ENCODE measurements at regions not wholly inside any gene's neighbourhood (a gene's known extent, or its start where the extent isn't known, plus 50 kb on each side); places are given as distances from the start of the nearest gene placed in this dataset.

- intact Hi-C loops (cut with micrococcal nuclease), result no loop called here
- H3K27me3 ChIP-seq (ENCODE audit: insufficient read depth, low read length), result peaks cover 21% of the 10 kb centered on the region; the same call in 1 of the 2 replicates
- no peak for DNase-seq (ENCODE audit: low read depth, low spot score)
- ATAC-seq, result no peak
- peaks cover 12 to 18% of the 10 kb centered on the region in 2 experiments; a peak in 2 of 4 replicates for H3K9me3 ChIP-seq (ENCODE audit: control insufficient read depth in 1 of 2, insufficient read depth in 1 of 2, low read depth in 1 of 2, low read length in 2 of 2)
- H3K36me3 ChIP-seq (ENCODE audit: control insufficient read depth in 1 of 2, insufficient read depth in 2 of 2, low read length in 2 of 2), result no peaks in the 10 kb centered on the region
- H3K4me3 ChIP-seq (replicated peaks in 1 of 2; ENCODE audit: low read depth in 1 of 2, low read length in 2 of 2), result no peak overlapping the region
- no TSS peak for BruUV-seq (replicated peaks)
- H3K9ac ChIP-seq (ENCODE audit: low read length), result no peak overlapping the region
- H3K79me2 ChIP-seq (ENCODE audit: insufficient read depth, low read length), result no peaks in the 10 kb centered on the region
- RAD21 ChIA-PET (ENCODE audit: low non-redundant PET in 1 of 2, low total read pairs in 2 of 2, uncharacterized antibody in 2 of 2, unreplicated experiment in 2 of 2), result no interaction called here
- no peak overlapping the region for H3K4me2 ChIP-seq (ENCODE audit: low read length)
- no peaks in the 10 kb centered on the region for H4K20me1 ChIP-seq (ENCODE audit: insufficient read depth)
- H3K4me1 ChIP-seq (ENCODE audit: control insufficient read depth in 1 of 2, insufficient read depth in 2 of 2, low read length in 2 of 2), result no peaks in the 10 kb centered on the region
- no peaks in the 10 kb centered on the region for H3K9me2 ChIP-seq (ENCODE audit: insufficient read depth)
- no peak overlapping the region for H3K27ac ChIP-seq (ENCODE audit: low read depth, low read length)
- CTCF ChIA-PET, result no interaction called here
- H2AFZ ChIP-seq (ENCODE audit: low read depth, low read length, poor library complexity, severe bottlenecking), result no peak overlapping the region
- POLR2A ChIA-PET, result no interaction called here
- TF ChIP-seq REST (IDR thresholded peaks at IDR 0.05; ENCODE audit: low read depth) (no peak), EZH2phosphoT487 (IDR thresholded peaks at IDR 0.05; ENCODE audit: borderline replicate concordance) (no peak), SRF (IDR thresholded peaks at IDR 0.05; ENCODE audit: low read depth) (no peak), CBX3 (IDR thresholded peaks at IDR 0.05; ENCODE audit: low read depth) (no peak), EGR1 (IDR thresholded peaks at IDR 0.05; ENCODE audit: low read depth) (no peak)
Observed at GRCh38 chr16:86165479-86165878, 266.5 kb downstream of the IRF8 start.

- no TSS peak for BruUV-seq (replicated peaks)
- H3K36me3 ChIP-seq (ENCODE audit: control insufficient read depth in 1 of 2, insufficient read depth in 2 of 2, low read length in 2 of 2), result no peaks in the 10 kb centered on the region
- RAD21 ChIA-PET (ENCODE audit: low non-redundant PET in 1 of 2, low total read pairs in 2 of 2, uncharacterized antibody in 2 of 2, unreplicated experiment in 2 of 2), result no interaction called here
- CTCF ChIA-PET, result no interaction called here
- no peak overlapping the region for H2AFZ ChIP-seq (ENCODE audit: low read depth, low read length, poor library complexity, severe bottlenecking)
- no peak overlapping the region for H3K9ac ChIP-seq (ENCODE audit: low read length)
- H3K4me1 ChIP-seq (ENCODE audit: control insufficient read depth in 1 of 2, insufficient read depth in 2 of 2, low read length in 2 of 2), result peaks cover 0 to 3% of the 10 kb centered on the region in 2 experiments; a peak in 2 of 4 replicates
- no peak for TF ChIP-seq ZFX (IDR thresholded peaks at IDR 0.05)
- no peak for TF ChIP-seq EZH2phosphoT487 (IDR thresholded peaks at IDR 0.05; ENCODE audit: borderline replicate concordance)
- no peak for TF ChIP-seq POLR2A (IDR thresholded peaks at IDR 0.05; ENCODE audit: borderline replicate concordance, extremely low read depth, insufficient read depth, insufficient read length)
- TF ChIP-seq YY1 (IDR thresholded peaks at IDR 0.05; ENCODE audit: extremely low read depth, insufficient replicate concordance, low read depth, low read length), result no peak
- TF ChIP-seq CBX3 (IDR thresholded peaks at IDR 0.05; ENCODE audit: low read depth), result no peak
- no peak for TF ChIP-seq ZBTB33 (IDR thresholded peaks at IDR 0.05; ENCODE audit: extremely low read depth, insufficient replicate concordance, low read length)
- TF ChIP-seq CTCF (IDR thresholded peaks at IDR 0.05 in 2 of 3, conservative IDR thresholded peaks at IDR 0.05 in 1 of 3; ENCODE audit: borderline replicate concordance in 1 of 3, insufficient read depth in 1 of 3, low read depth in 2 of 3, low read length in 2 of 3), result no peak
- no peak for TF ChIP-seq SRF (IDR thresholded peaks at IDR 0.05; ENCODE audit: low read depth)
- H3K27me3 ChIP-seq (ENCODE audit: insufficient read depth, low read length), result peaks cover 21% of the 10 kb centered on the region; the same call in 1 of the 2 replicates
- no peaks in the 10 kb centered on the region for H3K9me2 ChIP-seq (ENCODE audit: insufficient read depth)
- ATAC-seq (no peak), DNase-seq (ENCODE audit: low read depth, low spot score) (no peak)
- no peak overlapping the region for H3K4me2 ChIP-seq (ENCODE audit: low read length)
- no peak overlapping the region for H3K4me3 ChIP-seq (replicated peaks in 1 of 2; ENCODE audit: low read depth in 1 of 2, low read length in 2 of 2)
- H3K27ac ChIP-seq (ENCODE audit: low read depth, low read length), result no peak overlapping the region
- peaks cover 12 to 18% of the 10 kb centered on the region in 2 experiments; a peak in 2 of 4 replicates for H3K9me3 ChIP-seq (ENCODE audit: control insufficient read depth in 1 of 2, insufficient read depth in 1 of 2, low read depth in 1 of 2, low read length in 2 of 2)
- POLR2A ChIA-PET, result no interaction called here
- no peaks in the 10 kb centered on the region for H3K79me2 ChIP-seq (ENCODE audit: insufficient read depth, low read length)
- no peaks in the 10 kb centered on the region for H4K20me1 ChIP-seq (ENCODE audit: insufficient read depth)
- intact Hi-C loops (cut with micrococcal nuclease), result no loop called here
Observed at GRCh38 chr16:86166414-86166813, 267.5 kb downstream of the IRF8 start.
